Left cardiac atrium (tissue), 4 donors: ENCODE measurements at regions not wholly inside any gene's neighbourhood (a gene's known extent, or its start where the extent isn't known, plus 50 kb on each side); places are given as distances from the start of the nearest gene placed in this dataset.
"Not testable (repeated sequence)": the region's sequence is repeated elsewhere in the genome, so short reads cannot be mapped to it uniquely, and the experiment has no call there.

Source experiments
- ATAC-seq, 2 donors: fragments of 200-7000 bp; cut with Tn5 transposase; one replicate each; pipeline ENCODE4 v1.9.1; 2020; ENCODE audit warnings: mild to moderate bottlenecking in 2 of 2, moderate library complexity in 2 of 2
- DNase-seq: peaks from one replicate; pipeline ENCODE4 v3.0.0-alpha.2; 2020
- intact Hi-C, 2 donors: fragments of 100-400 bp; cut with DNase I; formaldehyde crosslinking; loops; one replicate each; pipeline versions ENCODE4 v1.14.1 to v1.15.1; 2022 to 2023
- donor health status: DM: no; HTN: yes; CAD: no.
- donor health status: DM: no; HTN: yes; CAD: no; lungs with severe emphysema.
- donor health status: DM: yes; HTN: yes; CAD: no.
- donor health status: Dilated cardiomyopathy.

DNA sequence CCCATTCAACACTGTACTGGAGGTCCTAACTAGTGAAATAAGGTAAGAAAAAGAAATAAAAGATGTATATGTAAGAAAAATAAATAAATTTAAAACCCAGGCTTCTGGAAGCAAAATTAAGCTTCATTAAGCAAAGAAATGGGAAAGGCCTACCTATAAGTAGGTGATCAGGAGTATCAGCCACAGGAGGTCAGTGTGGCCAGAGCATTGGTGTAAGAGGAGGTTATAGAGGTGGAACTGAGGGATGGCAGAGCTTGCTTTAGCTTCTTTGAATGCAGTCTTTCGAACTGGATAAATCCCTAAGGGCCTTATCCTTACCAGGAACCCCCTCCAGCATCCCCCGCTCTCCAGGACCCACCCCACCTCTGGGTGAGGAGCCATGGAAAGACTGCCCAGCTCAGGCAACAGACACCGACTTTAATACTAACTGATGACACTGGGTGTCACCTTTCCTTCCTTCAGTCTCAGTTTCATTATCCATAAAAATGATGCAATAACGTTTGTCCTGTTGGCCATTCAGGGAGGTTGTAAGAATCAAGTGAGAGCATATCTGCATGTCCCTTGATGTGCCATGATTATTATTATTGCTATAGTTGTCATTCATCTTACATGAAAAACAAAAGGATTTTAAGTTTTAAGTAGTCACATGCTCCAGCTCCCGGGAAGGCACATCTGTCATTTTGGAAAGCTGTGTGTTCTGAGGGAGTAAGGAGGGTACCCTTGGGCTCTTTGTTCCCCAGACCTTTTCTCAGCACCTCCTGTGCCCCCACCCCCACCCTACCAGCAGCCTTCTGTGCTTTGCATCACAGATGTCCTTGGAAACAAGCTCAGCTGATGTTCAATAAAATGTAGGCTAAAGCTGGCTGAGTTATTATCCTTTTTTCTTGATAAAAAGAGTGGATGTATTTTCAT lies 50.8 kb upstream of the CTNNA1 start:
- ATAC-seq (no peak), DNase-seq (no peak)
- intact Hi-C loops, result no loop called here

- no peak for ATAC-seq
- intact Hi-C loops, result no loop called here
- DNase-seq, result no peak
These were observed 51.5 kb upstream of the CTNNA1 start for GRCh38 chr5:138701678-138702077.

- intact Hi-C loops, result no loop called here
- ATAC-seq (no peak), DNase-seq (no peak)
These were observed 52.5 kb upstream of the CTNNA1 start for GRCh38 chr5:138700581-138701362.

- intact Hi-C loops, result no loop called here
These were observed 53.7 kb upstream of the CTNNA1 start for GRCh38 chr5:138699482-138699881.

DNA sequence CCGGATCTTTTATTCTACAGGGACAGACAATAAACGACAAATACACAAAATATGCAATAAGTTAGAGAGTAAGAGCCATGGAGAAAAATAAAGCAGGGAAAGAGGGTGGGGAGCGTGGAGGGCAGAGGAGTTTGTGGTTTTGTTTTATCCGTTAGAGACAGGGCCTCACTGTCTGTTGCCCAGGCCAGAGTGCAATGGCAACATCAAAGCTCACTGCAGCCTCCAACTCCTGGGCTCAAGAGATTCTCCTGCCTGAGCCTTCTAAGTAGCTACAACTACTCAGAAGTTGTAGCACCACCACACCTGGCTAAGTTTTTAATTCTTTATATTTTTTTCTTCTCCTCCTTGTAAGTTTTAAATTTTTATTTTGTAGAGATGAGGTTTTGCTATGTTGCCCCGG lies 54.5 kb upstream of the CTNNA1 start:
- no peak for ATAC-seq
- intact Hi-C loops, result no loop called here
- DNase-seq, result no peak

More at GRCh38 chr5:138699482-138699881, 53.7 kb upstream of the CTNNA1 start:
- ATAC-seq (peak in 1 of 2 donors; percentile 12), DNase-seq (no peak)

DNA sequence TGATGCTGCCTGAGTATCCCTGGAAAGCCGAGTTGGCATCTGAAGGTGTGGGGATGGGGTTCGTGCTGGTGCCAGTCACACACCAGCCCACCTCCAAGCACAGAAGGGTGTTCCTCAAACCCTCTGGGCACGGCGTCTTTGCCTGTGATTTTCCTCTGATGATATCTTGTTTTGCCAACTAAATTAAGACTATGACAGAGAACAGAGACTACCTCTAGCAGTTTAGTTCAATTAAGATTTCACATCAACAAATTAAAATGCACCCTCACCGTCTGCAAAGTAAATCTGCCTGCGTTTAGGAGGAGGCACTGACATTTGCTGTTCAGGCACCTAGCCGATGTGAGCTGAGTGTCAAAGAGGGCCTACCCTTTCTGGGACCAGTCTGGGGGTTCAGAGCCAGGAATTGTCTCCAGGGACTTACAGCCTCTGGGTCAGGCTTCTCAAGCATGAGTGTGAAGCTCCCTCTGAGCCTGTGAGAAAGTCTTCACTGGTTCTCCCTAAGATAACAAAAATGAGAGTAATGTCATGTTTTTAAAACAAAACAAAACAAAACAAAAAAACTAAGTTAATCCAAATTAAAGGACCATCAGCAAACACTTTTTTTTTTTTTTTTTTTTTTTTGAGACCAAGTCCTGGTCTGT lies 55.4 kb upstream of the CTNNA1 start:
- DNase-seq, result no peak
- intact Hi-C loops, result no loop called here

GRCh38 chr5:138696501-138696900 lies 56.7 kb upstream of the CTNNA1 start:
- peak; percentile 66 to 88 for ATAC-seq
- intact Hi-C loops, result no loop called here
- peak; percentile 34 for DNase-seq

More for the DNA sequence above, 55.4 kb upstream of the CTNNA1 start:
- ATAC-seq, result peak in 1 of 2 donors; percentile 22

DNA sequence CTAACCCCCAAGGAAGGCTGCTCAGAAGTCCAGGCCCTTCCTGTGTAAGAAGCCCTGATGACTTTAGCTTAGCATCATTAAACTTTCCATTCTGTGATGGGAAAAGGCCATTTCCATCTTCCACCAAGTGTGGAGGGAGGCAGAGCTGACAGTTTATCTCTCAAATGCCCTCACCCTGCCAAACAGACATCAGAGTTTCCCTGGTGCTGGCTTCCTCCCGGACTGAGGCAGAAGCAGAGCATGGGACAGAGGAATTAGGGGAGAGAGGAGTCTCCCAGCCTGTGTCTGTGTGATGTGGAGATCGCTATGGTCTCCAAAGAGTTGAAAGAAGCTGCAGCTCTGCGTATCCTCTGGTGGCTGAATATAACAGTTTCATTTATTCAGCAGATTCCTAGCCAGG lies 57.4 kb upstream of the CTNNA1 start:
- DNase-seq, result no peak
- peak in 1 of 2 donors; percentile 24 for ATAC-seq

DNA sequence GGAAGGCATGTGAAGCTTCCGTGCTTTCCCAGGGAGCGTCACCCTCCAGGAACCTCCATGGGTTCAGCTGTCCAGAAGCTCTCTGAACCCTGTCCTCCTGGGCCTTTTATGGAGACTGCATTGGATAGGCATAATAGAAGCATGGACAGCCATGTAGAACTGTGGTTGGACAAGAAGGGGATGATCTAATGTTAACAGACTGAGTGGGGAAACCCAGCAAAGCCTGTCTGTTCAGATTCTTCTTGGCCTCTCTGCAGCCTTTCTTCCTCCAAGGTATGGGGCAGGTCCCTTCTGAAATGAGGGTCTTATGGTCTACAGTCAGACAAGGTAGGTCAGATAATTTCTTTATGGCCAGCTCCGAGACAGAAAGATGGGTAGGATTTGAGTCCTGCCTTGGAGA lies 59.1 kb upstream of the CTNNA1 start:
- DNase-seq (no peak), ATAC-seq (no peak)
- intact Hi-C loops, result no loop called here

More for the DNA sequence above, 57.4 kb upstream of the CTNNA1 start:
- intact Hi-C loops, result no loop called here

- intact Hi-C loops, result no loop called here
- ATAC-seq, result no peak
- DNase-seq, result no peak
These were observed 60.9 kb upstream of the CTNNA1 start for GRCh38 chr5:138692370-138692769.

- ATAC-seq, result no peak
- intact Hi-C loops, result no loop called here
- no peak for DNase-seq
These were observed 66.6 kb upstream of the CTNNA1 start for GRCh38 chr5:138686668-138687067.

DNA sequence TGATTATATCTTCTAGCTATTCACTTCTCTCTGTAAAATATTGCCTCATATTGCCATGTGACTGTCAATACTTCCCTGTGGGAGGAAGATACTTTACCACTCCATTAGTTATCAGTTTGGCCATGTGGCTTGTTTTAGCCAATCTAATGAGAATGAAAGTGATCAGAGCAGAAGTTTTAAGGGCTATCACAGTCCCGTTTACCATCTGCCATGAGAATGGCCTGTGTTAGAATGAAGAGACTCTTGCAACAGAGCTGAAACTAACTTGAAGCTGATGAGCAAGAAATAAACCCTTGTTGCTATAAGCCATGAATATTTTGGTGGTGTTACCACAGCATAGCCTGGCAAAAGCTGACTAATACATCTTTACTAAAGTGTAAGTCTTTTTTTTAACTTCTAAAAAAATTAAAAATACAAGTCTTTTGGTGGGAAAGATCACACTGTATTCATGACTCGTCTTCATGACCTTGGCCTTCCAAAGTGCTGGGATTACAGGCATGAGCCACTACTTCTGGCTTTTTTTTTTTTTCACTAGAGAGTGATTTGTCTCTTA lies 68.0 kb upstream of the CTNNA1 start:
- ATAC-seq (no peak), DNase-seq (no peak)
- intact Hi-C loops, result no loop called here

- intact Hi-C loops, DNase-seq, ATAC-seq: not testable (repeated sequence)
These were observed 70.8 kb upstream of the CTNNA1 start for GRCh38 chr5:138682462-138682861.

DNA sequence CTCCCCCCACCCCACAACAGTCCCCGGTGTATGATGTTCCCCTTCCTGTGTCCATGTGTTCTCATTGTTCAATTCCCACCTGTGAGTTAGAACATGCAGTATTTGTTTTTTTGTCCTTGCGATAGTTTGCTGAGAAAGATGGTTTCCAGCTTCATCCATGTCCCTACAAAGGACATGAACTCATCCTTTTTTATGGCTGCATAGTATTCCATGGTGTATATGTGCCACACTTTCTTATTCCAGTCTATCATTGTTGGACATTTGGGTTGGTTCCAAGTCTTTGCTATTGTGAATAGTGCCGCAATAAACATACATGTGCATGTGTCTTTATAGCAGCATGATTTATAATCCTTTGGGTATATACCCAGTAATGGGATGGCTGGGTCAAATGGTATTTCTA lies 74.4 kb upstream of the CTNNA1 start:
- ATAC-seq, DNase-seq, intact Hi-C loops: not testable (repeated sequence)

- ATAC-seq, result no peak
- DNase-seq, result no peak
- intact Hi-C loops, result no loop called here
These were observed 75.4 kb upstream of the CTNNA1 start for GRCh38 chr5:138677782-138678181.

GRCh38 chr5:138676556-138677193 lies 76.5 kb upstream of the CTNNA1 start:
- DNase-seq (no peak), ATAC-seq (no peak)
- intact Hi-C loops, result no loop called here

DNA sequence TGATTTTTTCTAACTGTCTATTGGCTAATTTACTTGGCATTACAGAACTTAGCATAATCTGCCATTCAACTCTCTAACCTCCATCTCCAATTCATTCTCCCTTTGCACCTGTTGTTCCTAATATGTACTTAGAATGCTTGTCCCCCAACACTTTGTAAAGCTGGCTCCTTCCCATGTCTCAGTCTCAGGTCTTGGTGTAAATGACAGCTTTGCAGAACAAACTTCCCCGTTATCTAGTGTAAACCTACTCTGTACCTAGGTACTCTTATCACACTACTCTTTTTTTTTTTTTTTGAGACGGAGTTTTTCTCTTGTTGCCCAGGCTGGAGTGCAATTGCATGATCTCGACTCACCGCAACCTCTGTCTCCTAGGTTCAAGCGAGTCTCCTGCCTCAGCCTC lies 77.2 kb upstream of the CTNNA1 start:
- no peak for DNase-seq
- no peak for ATAC-seq
- intact Hi-C loops, result no loop called here

GRCh38 chr5:138668451-138669380 lies 84.5 kb upstream of the CTNNA1 start:
- intact Hi-C loops, result no loop called here
- peak; percentile 88 to 91 for ATAC-seq
- DNase-seq, result peak; percentile 60
